ENCODE measurements at regions not wholly inside any gene's neighbourhood (a gene's known extent, or its start where the extent isn't known, plus 50 kb on each side); places are given as distances from the start of the nearest gene placed in this dataset.
"Not testable (repeated sequence)": the region's sequence is repeated elsewhere in the genome, so short reads cannot be mapped to it uniquely, and the experiment has no call there.

DNA sequence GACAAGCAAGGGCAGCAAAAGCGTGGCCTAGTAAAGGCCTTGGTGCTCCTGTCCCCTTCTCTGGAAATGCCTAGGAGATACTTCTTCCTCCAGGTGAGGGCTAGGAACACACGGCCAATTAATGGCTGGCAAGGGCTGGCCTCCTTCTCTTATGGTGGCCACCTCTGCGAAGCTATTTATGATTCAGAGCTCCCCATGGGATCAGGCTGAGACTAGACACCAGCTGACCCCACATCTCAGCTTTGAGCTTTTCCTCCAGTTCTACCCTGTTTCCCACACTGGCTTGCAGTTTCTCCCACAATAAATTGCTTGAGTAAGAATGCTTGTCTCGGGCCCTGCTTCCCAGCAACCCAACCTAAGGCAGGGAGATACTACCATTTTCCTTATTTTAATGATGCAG lies 53.7 kb downstream of the CAMK2N1 start:
- no peak for DNase-seq

DNA sequence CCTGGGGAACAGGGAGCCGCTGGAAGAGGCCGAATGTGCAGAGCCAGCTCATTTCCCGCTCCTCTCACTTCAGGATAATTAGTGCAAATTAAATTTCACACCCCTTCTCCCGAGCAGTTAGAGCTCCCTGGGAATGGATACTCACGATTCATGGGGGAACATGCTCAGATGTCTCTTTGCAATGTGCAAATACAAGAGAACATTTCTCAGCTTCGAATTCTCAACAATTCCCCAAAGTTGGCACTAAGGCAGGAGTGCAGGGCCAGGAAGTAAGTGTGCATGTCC lies 54.9 kb downstream of the CAMK2N1 start:
- DNase-seq: no peak

DNA sequence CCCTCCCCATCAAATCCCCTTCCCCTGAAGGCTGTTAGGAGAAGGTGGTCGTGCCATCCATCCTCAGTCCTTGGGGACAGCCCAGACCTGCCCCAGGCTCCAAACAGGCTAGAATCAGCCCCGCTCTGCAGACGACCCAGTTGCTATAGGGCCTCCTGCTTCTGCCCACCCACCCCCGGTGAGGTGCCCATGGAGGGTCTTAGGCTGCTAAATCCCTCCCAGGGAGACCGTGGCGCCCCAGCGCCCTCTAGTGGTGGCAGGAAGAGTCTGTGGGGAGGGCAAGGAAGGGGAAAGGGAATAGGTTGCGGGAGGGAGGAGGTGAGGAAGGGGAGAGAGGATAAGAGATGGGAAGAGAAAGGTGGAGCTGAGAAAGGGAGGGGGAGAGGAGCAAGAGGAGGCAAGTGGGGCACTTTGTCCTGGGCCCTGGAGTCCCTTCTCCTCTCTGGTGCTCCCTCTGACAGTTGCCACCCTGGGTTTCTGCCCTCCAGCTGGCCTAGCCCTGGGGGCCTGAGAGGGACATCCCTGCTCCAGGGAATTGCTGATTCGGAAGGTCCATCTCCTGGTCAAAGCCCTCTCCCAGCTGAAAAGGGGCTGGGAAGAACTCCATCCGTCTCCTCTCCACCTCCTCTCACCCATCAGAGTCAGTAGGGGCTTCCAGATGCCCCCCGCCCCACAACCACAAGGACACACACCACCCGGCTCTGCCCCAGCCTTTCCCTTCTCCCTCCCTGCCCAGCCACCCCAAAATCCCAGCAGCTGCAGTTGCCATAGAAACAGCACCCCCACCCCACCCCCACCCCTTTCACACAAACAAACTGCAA lies 55.4 kb downstream of the CAMK2N1 start:
- DNase-seq: peak; percentile 85

DNA sequence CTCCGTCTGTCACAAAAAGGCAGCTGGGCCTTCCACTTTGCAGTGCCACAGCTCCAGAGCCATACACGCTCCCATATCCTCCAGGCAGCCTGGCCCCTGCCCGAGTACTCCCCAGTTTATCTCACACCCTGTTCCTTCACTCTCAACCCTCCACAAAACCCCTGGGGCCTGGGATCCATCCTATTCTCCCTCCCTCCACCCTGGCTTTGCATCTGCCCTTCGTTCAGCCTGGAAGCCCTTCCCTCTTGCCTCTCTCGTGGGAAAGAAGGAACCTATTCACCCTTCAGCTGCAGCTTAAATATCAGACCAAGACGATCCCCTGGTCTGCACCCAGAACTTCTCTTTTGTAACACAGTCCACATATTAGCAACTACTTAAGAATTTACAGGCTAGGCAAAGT lies 56.7 kb downstream of the CAMK2N1 start:
- DNase-seq: no peak

DNA sequence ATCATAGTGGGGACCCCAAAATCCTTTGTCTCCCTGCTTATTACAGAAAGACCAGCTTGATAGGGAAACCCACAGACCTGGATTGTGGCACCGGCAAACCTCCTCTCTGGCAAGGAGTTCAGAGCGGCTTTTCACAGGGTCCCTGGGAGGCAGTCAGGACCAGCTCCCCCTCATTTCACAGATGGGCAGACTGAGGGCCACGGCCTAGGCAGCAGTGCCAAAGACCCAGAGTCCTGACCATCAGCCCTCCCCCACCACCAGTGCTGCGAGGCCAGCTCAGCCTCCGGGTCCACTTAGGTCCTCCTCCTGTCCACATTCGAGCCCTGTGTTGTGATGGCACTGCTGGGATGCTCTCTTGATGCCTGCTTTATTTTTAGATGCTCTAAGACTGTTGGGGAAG lies 57.2 kb downstream of the CAMK2N1 start:
- no peak for DNase-seq

DNA sequence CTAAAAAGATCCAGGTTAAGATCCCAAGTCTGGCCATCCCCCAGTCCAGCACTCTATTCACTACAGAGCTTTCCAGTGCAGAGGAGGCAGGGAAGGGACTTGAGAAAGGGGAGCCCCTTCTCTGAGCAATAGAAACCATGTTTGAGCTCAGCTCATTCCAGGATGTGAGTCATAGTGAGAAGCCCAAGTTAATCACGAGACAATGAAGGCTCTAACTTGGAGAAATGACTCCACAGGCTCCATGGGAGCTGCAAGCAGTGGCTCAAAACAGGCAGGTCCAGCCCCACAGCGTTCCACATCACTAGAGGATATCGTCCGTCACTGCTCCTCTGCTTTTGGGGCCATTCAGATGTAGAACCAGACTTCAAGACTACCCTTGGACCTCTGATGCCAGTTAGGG lies 59.1 kb downstream of the CAMK2N1 start:
- DNase-seq: no peak

DNA sequence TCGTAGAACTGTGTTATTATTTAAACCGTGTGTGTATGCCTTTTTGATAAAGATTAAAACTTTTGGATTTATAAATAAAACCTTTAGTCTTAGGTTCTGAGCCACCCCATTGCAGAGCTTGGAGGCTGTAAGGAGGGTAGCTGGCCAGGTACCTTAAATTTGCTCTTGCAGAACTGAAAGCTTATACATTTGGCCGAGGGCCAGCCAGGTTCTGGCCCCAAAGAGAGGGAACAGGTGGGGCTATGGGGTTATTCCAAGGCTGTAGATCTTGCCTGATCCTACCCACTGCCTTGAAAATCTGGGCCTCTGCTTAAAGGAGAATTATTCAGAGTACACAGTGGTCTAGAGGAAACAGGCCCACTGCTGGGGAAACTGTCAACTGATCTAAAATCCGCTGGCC lies 59.6 kb downstream of the CAMK2N1 start:
- DNase-seq: no peak

DNA sequence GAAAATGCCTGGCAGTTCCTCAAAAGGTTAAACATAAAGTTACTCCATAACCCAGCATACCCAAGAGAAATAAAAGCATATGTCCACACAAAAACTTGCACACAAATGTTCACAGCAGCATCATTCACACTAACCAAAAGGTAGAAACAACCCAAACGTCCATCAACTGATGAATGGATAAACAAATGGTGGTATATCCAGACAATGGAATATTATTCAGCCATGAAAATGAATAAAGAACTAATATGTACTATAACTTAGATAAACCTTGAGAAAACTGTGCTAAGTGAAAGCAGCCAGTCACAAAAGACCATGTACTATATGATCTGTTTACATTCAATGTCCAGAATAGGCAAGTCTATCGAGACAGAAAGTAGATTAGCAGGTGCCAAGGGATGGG lies 60.4 kb downstream of the CAMK2N1 start:
- no peak for DNase-seq

DNA sequence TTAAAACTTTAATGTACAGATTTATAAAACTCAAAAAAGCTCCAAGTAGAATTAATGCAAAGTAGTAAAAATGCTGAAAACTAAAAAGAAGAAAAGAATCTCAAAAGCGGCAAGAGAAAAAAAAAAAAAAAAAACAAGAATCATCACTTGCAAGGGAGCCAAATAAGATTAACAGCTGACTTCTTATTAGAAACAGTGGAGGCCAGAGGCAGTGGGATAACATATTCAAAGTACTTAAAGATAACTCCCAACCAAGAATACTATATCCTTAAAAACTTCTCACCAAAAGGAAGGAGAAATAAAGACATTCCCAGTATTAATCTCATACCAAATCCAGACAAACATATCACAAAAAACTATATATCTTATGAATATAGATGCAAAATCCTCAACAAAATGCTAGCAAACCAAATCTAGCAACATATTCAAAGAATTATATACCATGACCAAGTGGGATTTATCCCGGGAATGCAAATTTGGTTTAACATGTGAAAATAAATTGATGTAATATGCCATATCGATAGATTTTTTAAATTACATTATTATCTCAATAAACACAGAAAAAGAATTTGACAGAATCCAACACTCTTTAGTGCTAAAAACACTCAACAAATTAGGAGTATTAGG lies 62.7 kb downstream of the CAMK2N1 start:
- no peak for DNase-seq

DNA sequence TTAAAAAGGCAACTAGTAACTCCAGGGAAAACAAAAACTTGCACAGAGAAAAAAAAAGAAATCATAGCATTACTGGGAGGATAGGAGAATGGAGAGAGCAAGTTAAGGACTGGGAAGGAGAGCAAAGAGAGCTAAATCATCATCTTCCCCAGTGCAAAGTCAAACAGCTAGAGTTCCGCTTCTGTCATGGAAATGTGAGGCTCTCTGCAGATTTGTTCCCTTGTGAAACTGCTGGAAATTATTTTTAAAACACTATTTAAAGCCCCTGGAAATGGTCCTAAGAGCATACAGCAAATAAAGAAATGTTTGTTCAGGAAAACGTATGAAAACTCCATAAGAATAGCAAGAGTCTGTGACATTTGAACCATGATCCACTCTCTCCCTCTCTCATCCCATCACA lies 64.6 kb downstream of the CAMK2N1 start:
- no peak for DNase-seq

DNA sequence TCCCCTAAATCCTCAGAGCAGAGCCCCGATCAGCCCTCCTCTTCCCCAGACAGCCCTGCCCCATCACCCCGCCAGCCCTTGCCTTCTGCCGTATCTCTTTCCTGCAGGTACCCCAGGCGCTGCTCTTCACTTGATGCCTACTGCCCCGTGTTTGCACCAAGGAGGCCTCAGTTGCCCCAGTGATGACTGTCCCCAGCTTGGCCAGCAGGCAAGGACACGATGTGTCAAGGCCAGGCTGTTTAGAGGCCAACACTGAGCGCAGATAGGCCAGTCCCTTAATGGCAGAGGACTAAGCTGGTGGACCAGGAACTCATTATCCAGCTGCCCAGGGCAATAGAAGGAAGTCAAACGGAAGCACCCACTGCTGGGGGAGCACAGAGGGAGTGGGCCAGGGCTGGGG lies 68.4 kb downstream of the CAMK2N1 start:
- no peak for DNase-seq

DNA sequence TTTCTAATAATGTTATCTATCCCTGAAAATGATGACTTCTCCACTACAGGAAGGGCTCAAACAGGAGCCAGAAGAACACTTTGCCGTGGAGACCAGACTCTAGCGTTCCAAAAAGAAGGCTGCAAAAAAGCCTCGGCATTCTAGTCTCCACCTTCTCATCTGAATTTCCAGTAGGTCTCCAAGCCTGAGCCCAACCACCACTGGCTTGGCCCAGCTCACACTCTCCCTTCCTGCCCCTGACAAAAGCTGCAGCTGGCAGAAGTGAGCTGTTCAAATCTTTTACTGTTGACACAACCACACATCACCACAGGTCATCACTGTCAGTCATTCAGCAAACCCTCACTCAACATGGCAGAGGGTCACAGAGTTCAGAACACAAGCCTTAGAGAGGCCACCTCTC lies 69.3 kb downstream of the CAMK2N1 start:
- no peak for DNase-seq

DNA sequence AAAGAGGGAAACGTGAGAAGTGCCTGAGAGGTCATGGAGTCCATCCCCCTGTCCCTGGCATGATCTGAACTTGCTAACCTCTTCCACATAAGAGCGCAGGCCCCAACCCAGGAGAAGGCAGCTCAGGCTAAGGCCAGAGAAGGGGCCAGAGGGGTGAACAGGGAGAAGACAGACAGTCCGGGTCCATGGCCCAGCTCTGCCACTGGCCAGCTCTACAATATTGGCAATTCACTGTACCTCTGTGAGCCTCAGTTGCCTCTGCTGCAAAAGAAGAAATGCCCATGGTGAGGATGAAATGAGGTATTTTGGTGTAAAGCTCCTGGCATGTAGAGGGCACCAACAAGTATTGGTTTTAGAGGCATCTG lies 72.3 kb downstream of the CAMK2N1 start:
- no peak for DNase-seq

DNA sequence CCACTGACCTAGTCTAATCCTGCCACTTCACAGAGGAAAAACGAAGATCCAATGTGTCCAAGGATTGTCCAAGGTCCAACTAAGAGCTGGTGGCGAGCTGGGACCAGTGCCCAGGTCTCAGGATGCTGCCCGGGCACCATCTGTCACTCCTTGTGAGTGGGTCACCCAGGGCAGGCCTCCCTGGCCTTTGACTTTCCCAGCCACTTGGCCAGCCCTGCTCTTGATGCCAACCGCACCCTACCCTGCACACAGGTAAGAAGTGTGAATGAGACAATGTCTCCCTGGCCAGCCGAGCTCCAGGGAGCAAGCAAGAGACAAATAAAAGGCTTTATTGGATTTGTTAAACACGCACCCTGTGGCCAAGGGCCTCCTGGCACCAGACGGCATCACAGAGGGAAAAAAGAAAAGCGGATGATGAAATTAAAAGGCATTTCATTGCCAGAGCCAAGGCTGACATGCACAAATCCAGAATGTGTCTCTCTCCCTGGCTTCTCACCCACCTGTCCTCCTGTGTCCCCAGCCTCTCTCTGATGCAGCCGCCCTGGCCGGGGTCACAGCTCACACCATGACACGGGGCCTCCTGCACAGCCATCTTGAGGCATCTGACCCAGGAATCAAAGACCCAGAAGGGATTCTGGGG lies 72.8 kb downstream of the CAMK2N1 start:
- DNase-seq: no peak

DNA sequence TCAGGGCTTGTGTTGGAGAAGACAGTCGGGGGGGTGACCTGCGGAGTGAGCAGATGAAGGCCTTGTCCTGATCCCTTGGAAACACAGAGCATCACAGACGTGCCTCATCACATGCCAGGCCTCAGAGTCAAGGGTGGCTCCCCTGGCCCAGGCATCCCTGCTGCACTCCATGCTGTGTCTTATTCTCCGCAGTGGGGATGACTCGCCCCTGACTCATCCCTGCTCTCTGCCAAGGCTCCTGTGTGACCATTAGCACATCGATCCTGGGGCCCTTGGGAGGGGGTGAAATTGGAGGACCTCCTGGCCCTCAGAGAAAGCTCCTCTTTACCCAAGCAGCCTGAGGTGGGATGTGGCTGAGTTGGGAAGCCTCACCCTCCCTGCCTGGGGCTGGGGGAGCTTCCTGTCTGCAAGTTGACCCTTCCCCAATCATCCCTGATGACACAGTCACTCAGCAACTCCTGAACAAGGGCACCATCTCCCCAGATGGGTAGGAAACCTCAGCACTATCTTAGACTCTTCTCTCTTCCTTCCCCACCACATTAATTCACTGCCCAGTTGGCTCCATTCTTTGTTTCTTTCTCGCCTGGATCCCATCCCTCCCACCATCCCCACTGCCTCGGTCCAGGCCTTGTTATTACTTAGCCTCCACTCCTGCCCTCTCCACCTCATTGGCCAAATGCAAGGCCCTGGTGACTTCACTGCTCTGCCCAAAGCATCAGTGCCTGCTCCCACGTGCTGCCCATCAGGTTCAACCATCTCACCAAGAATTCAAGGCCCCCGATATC lies 74.6 kb downstream of the CAMK2N1 start:
- DNase-seq: peak; percentile 45

DNA sequence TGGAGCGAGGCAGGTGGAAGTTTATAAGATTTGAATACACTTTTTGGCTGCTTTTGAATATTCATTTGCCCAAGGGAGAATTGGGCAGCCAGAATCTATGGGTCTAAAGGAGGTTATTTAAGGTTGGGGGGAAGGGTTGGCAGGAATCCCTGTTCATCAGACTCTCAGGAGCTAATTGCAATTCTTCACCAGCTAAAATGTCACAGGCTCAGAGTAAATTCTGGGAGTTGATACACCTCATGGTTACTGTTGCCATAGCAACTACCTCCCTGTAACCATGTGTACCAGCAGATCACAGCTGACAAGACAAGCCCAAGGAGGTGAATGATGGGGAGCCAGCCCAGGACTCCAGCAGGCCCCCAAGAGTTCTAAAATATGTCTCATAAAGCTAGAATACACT lies 75.5 kb downstream of the CAMK2N1 start:
- DNase-seq: no peak

DNA sequence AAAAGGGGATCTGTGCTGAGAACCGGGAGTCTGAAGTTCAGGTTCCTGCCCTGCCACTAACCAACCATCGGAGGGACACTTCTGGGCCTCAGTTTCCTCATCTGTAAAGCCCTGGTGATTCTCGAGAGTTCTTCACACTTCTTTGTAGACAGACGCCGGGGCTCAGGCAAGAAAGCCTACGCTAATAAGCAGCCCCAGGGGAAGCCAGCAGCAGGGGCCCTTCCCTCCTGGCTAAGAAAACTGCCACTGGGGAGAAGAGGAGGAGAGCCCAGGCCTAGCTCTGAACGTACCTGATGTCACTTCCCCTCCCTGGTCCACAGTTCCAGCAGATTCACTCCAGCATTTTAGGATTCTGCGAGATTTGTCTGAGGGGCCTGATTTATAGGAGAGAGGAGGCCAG lies 76.0 kb downstream of the CAMK2N1 start:
- DNase-seq: peak; percentile 23

DNA sequence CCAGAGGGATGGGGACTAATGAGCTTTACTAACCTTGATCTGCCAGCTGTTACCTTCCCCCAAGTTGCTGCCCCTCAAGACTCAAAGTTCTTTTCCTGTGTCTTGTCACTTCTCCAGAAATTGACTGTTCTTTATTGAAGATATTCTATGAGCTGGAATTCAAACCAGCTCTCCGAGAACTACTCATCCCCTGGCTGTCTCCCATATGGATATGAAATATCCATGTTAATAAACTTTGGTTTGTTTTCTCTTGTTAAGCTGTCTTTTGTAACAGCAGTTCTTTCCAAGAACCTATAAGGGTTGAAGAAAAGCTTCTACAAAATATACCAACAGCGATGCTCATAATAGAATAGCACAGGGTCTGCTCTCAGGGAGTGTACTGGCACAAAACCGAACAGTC lies 77.0 kb downstream of the CAMK2N1 start:
- DNase-seq: no peak

DNA sequence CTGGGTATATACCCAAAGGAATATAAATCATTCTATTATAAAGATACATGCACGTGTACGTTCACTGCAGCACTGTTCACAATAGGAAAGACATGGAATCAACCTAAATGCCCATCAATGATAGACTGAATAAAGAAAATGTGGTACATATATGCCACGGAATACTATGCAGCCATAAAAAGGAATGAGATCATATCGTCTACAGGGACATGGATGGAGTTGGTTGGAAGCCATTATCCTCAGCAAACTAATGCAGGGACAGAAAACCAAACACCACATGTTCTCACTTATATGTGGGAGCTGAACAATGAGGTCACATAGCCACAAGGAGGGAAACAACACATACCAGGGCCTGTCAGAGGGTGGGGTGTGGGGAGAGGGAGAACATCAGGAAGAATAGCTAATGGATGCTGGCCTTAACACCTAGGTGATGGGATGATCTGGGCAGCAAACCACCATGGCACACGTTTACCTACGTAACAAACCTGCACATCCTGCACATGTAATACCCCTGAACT lies 77.8 kb downstream of the CAMK2N1 start:
- DNase-seq: not testable (repeated sequence)

DNA sequence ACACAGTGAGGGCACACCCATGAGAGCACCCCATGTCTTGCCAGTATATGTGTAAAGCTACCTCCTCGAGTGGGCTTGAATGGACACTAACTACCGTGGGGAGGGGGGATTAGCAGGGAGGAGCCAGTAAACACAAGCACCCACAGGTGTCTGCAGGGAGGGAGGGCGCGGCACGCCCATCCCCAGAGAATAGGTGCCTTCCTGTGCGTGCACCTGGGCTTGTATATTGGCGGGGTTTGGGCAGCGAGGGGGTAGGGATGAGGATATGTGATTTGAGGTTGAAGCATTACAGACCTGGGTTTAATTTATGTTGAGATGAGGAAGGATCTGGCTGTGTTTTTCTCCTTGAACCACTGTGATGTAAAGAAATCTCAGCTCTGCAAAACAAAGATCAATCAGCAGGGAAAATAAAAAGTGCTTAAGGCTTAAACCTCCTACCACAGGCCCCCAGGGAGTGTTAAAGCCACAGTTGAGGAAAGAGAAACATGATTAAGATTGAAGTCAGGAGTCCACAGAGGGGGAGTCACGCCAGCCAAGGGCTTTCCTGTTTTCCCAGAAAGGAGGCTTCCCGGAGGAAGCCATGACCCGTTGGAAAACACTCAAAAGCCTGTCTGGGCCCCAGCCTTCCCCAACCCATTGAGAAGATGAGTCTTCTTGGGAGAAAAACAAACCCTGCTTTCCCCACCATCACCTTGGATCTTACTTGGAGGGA lies 80.0 kb downstream of the CAMK2N1 start:
- DNase-seq: no peak

DNA sequence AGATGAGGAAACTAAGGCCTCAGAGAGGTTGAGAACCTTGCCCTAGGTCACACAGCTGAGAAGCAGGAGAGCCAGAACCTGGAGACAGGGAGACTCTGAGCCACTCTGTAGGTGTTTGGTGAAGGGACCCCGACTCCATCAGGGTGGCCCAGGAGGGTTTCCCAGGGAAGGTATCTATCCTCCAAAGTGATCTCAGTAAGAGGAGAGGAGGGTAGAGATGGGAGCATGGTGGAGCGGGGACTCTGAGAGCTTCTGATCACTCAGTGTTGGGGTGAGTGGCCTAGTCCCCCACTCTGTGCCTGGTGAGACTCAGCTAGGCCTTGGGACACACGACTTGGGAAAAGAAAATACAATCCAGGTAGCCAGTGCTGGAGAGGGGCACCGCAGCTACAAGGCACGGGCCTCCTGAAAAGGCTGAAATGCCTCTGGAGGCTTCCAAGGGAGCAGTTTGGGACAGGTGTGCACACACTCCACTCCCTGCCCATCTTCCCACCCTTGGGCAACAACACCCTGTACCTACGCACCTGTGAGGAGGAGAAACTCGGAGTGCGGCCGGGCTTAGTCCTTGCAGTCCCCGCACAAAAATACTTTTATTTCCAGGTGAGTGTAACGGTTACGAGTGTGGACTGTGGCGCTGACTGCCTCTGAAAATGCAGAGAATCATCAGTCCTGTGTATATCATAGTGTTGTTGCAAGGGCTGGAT lies 80.8 kb downstream of the CAMK2N1 start:
- no peak for DNase-seq
